Glutamatergic neuron (in vitro differentiated cells): ENCODE measurements at regions not wholly inside any gene's neighbourhood (a gene's known extent, or its start where the extent isn't known, plus 50 kb on each side); places are given as distances from the start of the nearest gene placed in this dataset.

Experiments used
- DNase-seq: peaks from one replicate; pipeline ENCODE4 v3.0.0; 2022
- H3K27ac Mint-ChIP-seq: one replicate; pipeline ENCODE4 v1.8.0; 2020; ENCODE audit warnings: mild to moderate bottlenecking, mixed read lengths, inconsistent platforms; ENCODE audit not compliant: unreplicated experiment
- H3K27me3 Mint-ChIP-seq: one replicate; pipeline ENCODE4 v1.8.0; 2020; ENCODE audit warnings: mild to moderate bottlenecking, moderate library complexity, mixed read lengths, inconsistent platforms; ENCODE audit not compliant: unreplicated experiment
- H3K36me3 Mint-ChIP-seq: one replicate; pipeline ENCODE4 v1.8.0; 2020; ENCODE audit warnings: mild to moderate bottlenecking, mixed read lengths, inconsistent platforms; ENCODE audit not compliant: unreplicated experiment
- H3K4me1 Mint-ChIP-seq: one replicate; pipeline ENCODE4 v1.8.0; 2020; ENCODE audit warnings: mild to moderate bottlenecking, low read depth, mixed read lengths, inconsistent platforms; ENCODE audit not compliant: unreplicated experiment
- H3K4me3 Mint-ChIP-seq: one replicate; pipeline ENCODE4 v1.8.0; 2020; ENCODE audit warnings: mild to moderate bottlenecking, mixed read lengths, inconsistent platforms; ENCODE audit not compliant: unreplicated experiment
- H3K9me3 Mint-ChIP-seq: one replicate; pipeline ENCODE4 v1.8.0; 2020; ENCODE audit warnings: mild to moderate bottlenecking, moderate library complexity, mixed read lengths, inconsistent platforms; ENCODE audit not compliant: unreplicated experiment
- CTCF ChIP-seq: fragments of 200-600 bp; sonication (generic); IDR thresholded peaks from one replicate; pipeline ENCODE4 v1.5.0; 2021; ENCODE audit not compliant: partially characterized antibody, unreplicated experiment

- H3K36me3 Mint-ChIP-seq, result no peaks in the 10 kb centered on the region
- H3K4me3 Mint-ChIP-seq, result no peak overlapping the region
- H3K9me3 Mint-ChIP-seq, result peaks cover 3% of the 10 kb centered on the region
- H3K4me1 Mint-ChIP-seq, result peaks cover 8% of the 10 kb centered on the region
- no peak for TF ChIP-seq CTCF
- DNase-seq, result no peak
- no peak overlapping the region for H3K27ac Mint-ChIP-seq
- H3K27me3 Mint-ChIP-seq, result peaks cover 4% of the 10 kb centered on the region
These were observed 231.5 kb upstream of the DIAPH2 start for GRCh38 chrX:96453139-96453538.

GRCh38 chrX:96455078-96455477 is 229.6 kb upstream of the DIAPH2 start:
- Mint-ChIP-seq H3K27me3 (peaks cover 4% of the 10 kb centered on the region), H3K27ac (peak overlapping the region; percentile 76), H3K4me3 (no peak overlapping the region), H3K4me1 (peaks cover 10% of the 10 kb centered on the region), H3K9me3 (peaks cover 3% of the 10 kb centered on the region), H3K36me3 (no peaks in the 10 kb centered on the region)
- DNase-seq, result no peak
- no peak for TF ChIP-seq CTCF

- Mint-ChIP-seq H3K4me1 (no peaks in the 10 kb centered on the region), H3K27ac (no peak overlapping the region), H3K9me3 (no peaks in the 10 kb centered on the region), H3K4me3 (no peak overlapping the region), H3K27me3 (no peaks in the 10 kb centered on the region), H3K36me3 (no peaks in the 10 kb centered on the region)
- no peak for TF ChIP-seq CTCF
- no peak for DNase-seq
These were observed 219.6 kb upstream of the DIAPH2 start for GRCh38 chrX:96464880-96465558.

GRCh38 chrX:96474029-96474740 is 210.5 kb upstream of the DIAPH2 start:
- Mint-ChIP-seq H3K4me1 (no peaks in the 10 kb centered on the region), H3K9me3 (no peaks in the 10 kb centered on the region), H3K27me3 (no peaks in the 10 kb centered on the region), H3K4me3 (no peak overlapping the region), H3K36me3 (no peaks in the 10 kb centered on the region), H3K27ac (no peak overlapping the region)
- no peak for TF ChIP-seq CTCF
- no peak for DNase-seq

- H3K4me3 Mint-ChIP-seq, result no peak overlapping the region
- no peak overlapping the region for H3K27ac Mint-ChIP-seq
These were observed 209.9 kb upstream of the DIAPH2 start for GRCh38 chrX:96474741-96475125.

More at GRCh38 chrX:96474741-96475125, 209.9 kb upstream of the DIAPH2 start:
- no peaks in the 10 kb centered on the region for H3K9me3 Mint-ChIP-seq
- no peak for TF ChIP-seq CTCF
- no peak for DNase-seq
- no peaks in the 10 kb centered on the region for H3K36me3 Mint-ChIP-seq
- no peaks in the 10 kb centered on the region for H3K4me1 Mint-ChIP-seq
- H3K27me3 Mint-ChIP-seq, result no peaks in the 10 kb centered on the region
